T-cell (primary cell): ENCODE measurements at regions not wholly inside any gene's neighbourhood (a gene's known extent, or its start where the extent isn't known, plus 50 kb on each side); places are given as distances from the start of the nearest gene placed in this dataset.

Experiments
- ATAC-seq, 4 experiments: fragments of 200-7000 bp in 3 of 4; fragments of 150-1000 bp in 1 of 4; cut with Tn5 transposase; replicated peaks in 1 of 4; 1 replicate in 3 of 4; 2 replicates in 1 of 4; pipeline ENCODE4 v1.10.0; 2021; ENCODE audit warnings: moderate library complexity in 3 of 4, mild to moderate bottlenecking in 2 of 4, moderate number of reproducible peaks in 1 of 4
- CTCF ChIA-PET, 2 donors: fragments of 300-600 bp; sonication (Branson Sonifier 250); formaldehyde crosslinking; loops; one replicate each; lab custom pipeline; 2022; ENCODE audit warnings: antibody characterized with exemption in 2 of 2; lab: Charles Lee
- POLR2A ChIA-PET, 2 donors: fragments of 300-600 bp; sonication (Branson Sonifier 250); formaldehyde crosslinking; loops; one replicate each; lab custom pipeline; 2022; ENCODE audit warnings: antibody characterized with exemption in 2 of 2; lab: Charles Lee
- DNase-seq, 35 experiments: peaks; one replicate each; pipeline versions ENCODE4 v3.0.0 to v3.0.0-alpha.2; 2013 to 2023
- H3K27ac ChIP-seq: one replicate; pipeline ENCODE4 v1.5.1; 2013; ENCODE audit warnings: low read length
- H3K27me3 ChIP-seq, 2 experiments: replicated peaks in 1 of 2; 1 replicate in 1 of 2; 2 replicates in 1 of 2; pipeline versions ENCODE4 v1.6.1 to v1.7.0; 2013; ENCODE audit warnings: low read length in 1 of 2, mixed read lengths in 1 of 2; ENCODE audit not compliant: control insufficient read depth in 2 of 2, insufficient read depth in 2 of 2; ENCODE audit errors: extremely low read depth in 1 of 2
- H3K36me3 ChIP-seq, 2 donors: 1 replicate in 1 of 2; 2 replicates in 1 of 2; pipeline versions ENCODE4 v1.6.1 to v1.7.0; 2013; ENCODE audit warnings: low read length in 1 of 2; ENCODE audit not compliant: control insufficient read depth in 2 of 2, insufficient read depth in 1 of 2; ENCODE audit errors: extremely low read depth in 1 of 2
- H3K4me1 ChIP-seq, 2 experiments: 1 replicate in 1 of 2; 2 replicates in 1 of 2; pipeline versions ENCODE4 v1.6.1 to v1.7.0; 2013; ENCODE audit warnings: low read length in 2 of 2, mixed read lengths in 1 of 2; ENCODE audit not compliant: insufficient read depth in 2 of 2, control insufficient read depth in 1 of 2; ENCODE audit errors: extremely low read depth in 1 of 2
- H3K4me3 ChIP-seq, 2 donors: 1 replicate in 1 of 2; 2 replicates in 1 of 2; pipeline versions ENCODE4 v1.5.1 to v1.7.0; 2013; ENCODE audit warnings: mild to moderate bottlenecking in 2 of 2, low read length in 1 of 2, moderate library complexity in 1 of 2; ENCODE audit not compliant: control insufficient read depth in 1 of 2; ENCODE audit errors: extremely low read depth in 1 of 2
- H3K9me3 ChIP-seq: 2 replicates; pipeline ENCODE4 v1.7.0; 2013
- H3K27ac Mint-ChIP-seq, 2 donors: one replicate each; pipeline ENCODE4 v1.8.0; 2020 to 2021; ENCODE audit warnings: mild to moderate bottlenecking in 2 of 2, mixed read lengths in 2 of 2
- H3K27me3 Mint-ChIP-seq, 2 donors: one replicate each; pipeline ENCODE4 v1.8.0; 2021 to 2022; ENCODE audit warnings: mixed read lengths in 2 of 2
- H3K36me3 Mint-ChIP-seq: one replicate; pipeline ENCODE4 v1.8.0; 2021; ENCODE audit warnings: mixed read lengths
- H3K4me1 Mint-ChIP-seq, 3 donors: one replicate each; pipeline ENCODE4 v1.8.0; 2020 to 2022; ENCODE audit warnings: mixed read lengths in 3 of 3, mild to moderate bottlenecking in 1 of 3
- H3K4me3 Mint-ChIP-seq, 3 donors: one replicate each; pipeline ENCODE4 v1.8.0; 2020 to 2022; ENCODE audit warnings: mild to moderate bottlenecking in 3 of 3, mixed read lengths in 3 of 3, moderate library complexity in 3 of 3
- H3K9me3 Mint-ChIP-seq, 3 donors: one replicate each; pipeline ENCODE4 v1.8.0; 2020 to 2022; ENCODE audit warnings: mixed read lengths in 3 of 3
- WGBS: methylation state at CpG from one replicate; pipeline ENCODE4 v1.1.5; 2013; ENCODE audit warnings: missing lambda C conversion rate; ENCODE audit not compliant: insufficient coverage; 5-methylcytosine and 5-hydroxymethylcytosine counted together

GRCh38 chr6:109897025-109897424 is 81.1 kb upstream of the GPR6 start:
- DNase-seq (no peak), ATAC-seq (no peak)
- H3K27me3 Mint-ChIP-seq, result peaks cover 17 to 18% of the 10 kb centered on the region in 2 donors
- no peaks in the 10 kb centered on the region for H3K36me3 Mint-ChIP-seq
- WGBS, result no CpG with 5 or more reads among the region's 2 CpGs
- Histone ChIP-seq H3K36me3 (no peaks in the 10 kb centered on the region), H3K27me3 (peaks cover 0 to 2% of the 10 kb centered on the region in 2 experiments), H3K4me1 (no peaks in the 10 kb centered on the region), H3K27ac (no peak overlapping the region), H3K4me3 (no peak overlapping the region), H3K9me3 (no peaks in the 10 kb centered on the region)
- CTCF ChIA-PET, result no interaction called here
- H3K4me1 Mint-ChIP-seq, result no peaks in the 10 kb centered on the region
- POLR2A ChIA-PET, result no interaction called here
- H3K4me3 Mint-ChIP-seq, result no peak overlapping the region
- H3K9me3 Mint-ChIP-seq, result no peaks in the 10 kb centered on the region
- no peak overlapping the region for H3K27ac Mint-ChIP-seq

GRCh38 chr6:109897561-109898080 is 80.5 kb upstream of the GPR6 start:
- no peak overlapping the region for H3K4me3 Mint-ChIP-seq
- ChIA-PET POLR2A (no interaction called here), CTCF (no interaction called here)
- H3K9me3 Mint-ChIP-seq, result no peaks in the 10 kb centered on the region
- no peaks in the 10 kb centered on the region for H3K36me3 Mint-ChIP-seq
- Histone ChIP-seq H3K36me3 (no peaks in the 10 kb centered on the region), H3K27me3 (peaks cover 0 to 2% of the 10 kb centered on the region in 2 experiments), H3K4me3 (no peak overlapping the region), H3K27ac (no peak overlapping the region), H3K9me3 (no peaks in the 10 kb centered on the region), H3K4me1 (no peaks in the 10 kb centered on the region)
- peaks cover 11 to 14% of the 10 kb centered on the region in 2 donors for H3K27me3 Mint-ChIP-seq
- no peaks in the 10 kb centered on the region for H3K4me1 Mint-ChIP-seq
- ATAC-seq (no peak), DNase-seq (no peak)
- 90% methylated on average over 2 of the region's 2 CpGs for WGBS
- no peak overlapping the region for H3K27ac Mint-ChIP-seq

GRCh38 chr6:109901976-109902375 is 76.1 kb upstream of the GPR6 start:
- no peaks in the 10 kb centered on the region for H3K4me1 Mint-ChIP-seq
- H3K9me3 Mint-ChIP-seq, result no peaks in the 10 kb centered on the region
- peaks cover 13 to 27% of the 10 kb centered on the region in 2 donors for H3K27me3 Mint-ChIP-seq

GRCh38 chr6:109902870-109903269 is 75.2 kb upstream of the GPR6 start:
- DNase-seq (no peak), ATAC-seq (no peak)
- peaks cover 0 to 4% of the 10 kb centered on the region in 2 experiments for H3K27me3 ChIP-seq
- no peaks in the 10 kb centered on the region for H3K36me3 ChIP-seq
- Mint-ChIP-seq H3K9me3 (no peaks in the 10 kb centered on the region), H3K36me3 (no peaks in the 10 kb centered on the region), H3K27me3 (peaks cover 9 to 27% of the 10 kb centered on the region in 2 donors), H3K4me1 (no peaks in the 10 kb centered on the region), H3K4me3 (no peak overlapping the region), H3K27ac (no peak overlapping the region)
- H3K27ac ChIP-seq, result no peak overlapping the region
- H3K4me3 ChIP-seq, result no peak overlapping the region
- ChIA-PET POLR2A (no interaction called here), CTCF (no interaction called here)
- H3K4me1 ChIP-seq, result no peaks in the 10 kb centered on the region
- no peaks in the 10 kb centered on the region for H3K9me3 ChIP-seq
- whole genome bisulfite sequencing, result no CpG with 5 or more reads among the region's 1 CpG

More at GRCh38 chr6:109901976-109902375, 76.1 kb upstream of the GPR6 start:
- H3K36me3 Mint-ChIP-seq, result no peaks in the 10 kb centered on the region
- Histone ChIP-seq H3K9me3 (no peaks in the 10 kb centered on the region), H3K4me1 (no peaks in the 10 kb centered on the region), H3K36me3 (no peaks in the 10 kb centered on the region), H3K27ac (no peak overlapping the region), H3K4me3 (no peak overlapping the region), H3K27me3 (peaks cover 0 to 4% of the 10 kb centered on the region in 2 experiments)
- DNase-seq (no peak), ATAC-seq (no peak)
- ChIA-PET POLR2A (no interaction called here), CTCF (no interaction called here)
- no peak overlapping the region for H3K4me3 Mint-ChIP-seq
- no CpG with 5 or more reads among the region's 2 CpGs for WGBS
- H3K27ac Mint-ChIP-seq, result no peak overlapping the region

- ChIA-PET POLR2A (no interaction called here), CTCF (no interaction called here)
- H3K27ac Mint-ChIP-seq, result no peak overlapping the region
- no peak overlapping the region for H3K4me3 ChIP-seq
- DNase-seq (no peak), ATAC-seq (no peak)
- no peaks in the 10 kb centered on the region for H3K9me3 ChIP-seq
- no peaks in the 10 kb centered on the region for H3K4me1 ChIP-seq
- peaks cover 0 to 5% of the 10 kb centered on the region in 2 experiments for H3K27me3 ChIP-seq
- no peaks in the 10 kb centered on the region for H3K36me3 ChIP-seq
- peaks cover 8 to 18% of the 10 kb centered on the region in 2 donors for H3K27me3 Mint-ChIP-seq
- H3K9me3 Mint-ChIP-seq, result no peaks in the 10 kb centered on the region
- H3K4me3 Mint-ChIP-seq, result no peak overlapping the region
- H3K36me3 Mint-ChIP-seq, result no peaks in the 10 kb centered on the region
- no peaks in the 10 kb centered on the region for H3K4me1 Mint-ChIP-seq
- WGBS, result no CpG with 5 or more reads among the region's 1 CpG
- H3K27ac ChIP-seq, result no peak overlapping the region
Measured at GRCh38 chr6:109910571-109910970, 67.5 kb upstream of the GPR6 start.

GRCh38 chr6:109912118-109912517 is 66.0 kb upstream of the GPR6 start:
- CTCF ChIA-PET, result no interaction called here
- Mint-ChIP-seq H3K27ac (no peak overlapping the region), H3K4me3 (no peak overlapping the region), H3K27me3 (peaks cover 8 to 10% of the 10 kb centered on the region in 2 donors), H3K4me1 (no peaks in the 10 kb centered on the region), H3K36me3 (no peaks in the 10 kb centered on the region), H3K9me3 (no peaks in the 10 kb centered on the region)
- Histone ChIP-seq H3K27me3 (peaks cover 0 to 4% of the 10 kb centered on the region in 2 experiments), H3K36me3 (no peaks in the 10 kb centered on the region), H3K4me1 (no peaks in the 10 kb centered on the region), H3K27ac (no peak overlapping the region), H3K4me3 (no peak overlapping the region), H3K9me3 (no peaks in the 10 kb centered on the region)
- ATAC-seq (no peak), DNase-seq (no peak)
- WGBS, result no CpG with 5 or more reads among the region's 3 CpGs
- POLR2A ChIA-PET, result no interaction called here

GRCh38 chr6:109912952-109913351 is 65.2 kb upstream of the GPR6 start:
- POLR2A ChIA-PET, result interaction anchor here in 1 of 2 donors (0.9 kb wide), 1 partner anchor 224 kb away, joined by 8 read pairs; no protein-coding TSS in a partner anchor
- Mint-ChIP-seq H3K27ac (no peak overlapping the region), H3K9me3 (no peaks in the 10 kb centered on the region), H3K4me3 (no peak overlapping the region), H3K36me3 (no peaks in the 10 kb centered on the region), H3K4me1 (no peaks in the 10 kb centered on the region), H3K27me3 (peaks cover 8 to 10% of the 10 kb centered on the region in 2 donors)
- no peak for DNase-seq
- Histone ChIP-seq H3K36me3 (no peaks in the 10 kb centered on the region), H3K4me3 (no peak overlapping the region), H3K27ac (no peak overlapping the region), H3K27me3 (peaks cover 0 to 6% of the 10 kb centered on the region in 2 experiments), H3K4me1 (no peaks in the 10 kb centered on the region), H3K9me3 (no peaks in the 10 kb centered on the region)
- CTCF ChIA-PET, result no interaction called here
- WGBS, result no CpG with 5 or more reads among the region's 3 CpGs
- ATAC-seq, result no peak
